Transverse colon (tissue), 4 donors: ENCODE measurements at regions not wholly inside any gene's neighbourhood (a gene's known extent, or its start where the extent isn't known, plus 50 kb on each side); places are given as distances from the start of the nearest gene placed in this dataset.

Source experiments
- DNase-seq: peaks from one replicate; pipeline ENCODE4 v3.0.0-alpha.2; 2019
- H3K27ac ChIP-seq, 4 donors: fragments of 200-600 bp; sonication (generic); 2 replicates each; pipeline ENCODE4 v1.5.1; 2016 to 2018; ENCODE audit warnings: inconsistent platforms in 4 of 4
- H3K27me3 ChIP-seq: fragments of 200-600 bp; sonication (generic); 2 replicates; pipeline ENCODE4 v1.5.1; 2017; ENCODE audit warnings: inconsistent platforms
- H3K36me3 ChIP-seq, 4 donors: fragments of 200-600 bp; sonication (generic); 2 replicates each; pipeline ENCODE4 v1.5.1; 2017 to 2019; ENCODE audit warnings: inconsistent platforms in 4 of 4
- H3K4me1 ChIP-seq, 4 donors: fragments of 200-600 bp; sonication (generic); 2 replicates each; pipeline ENCODE4 v1.5.1; 2017 to 2020; ENCODE audit warnings: inconsistent platforms in 4 of 4
- H3K4me3 ChIP-seq, 4 donors: fragments of 200-600 bp; sonication (generic); 1 replicate in 1 of 4; 2 replicates in 3 of 4; pipeline versions ENCODE4 v1.5.1 to v1.6.1; 2017 to 2019; ENCODE audit warnings: inconsistent platforms in 4 of 4
- H3K9me3 ChIP-seq, 2 donors: fragments of 200-600 bp; sonication (generic); 2 replicates each; pipeline ENCODE4 v1.5.1; 2017 to 2019; ENCODE audit warnings: inconsistent platforms in 2 of 2
- EP300 ChIP-seq: sonication (generic); formaldehyde crosslinking; IDR thresholded peaks from one replicate; pipeline ENCODE4 v1.6.1; 2017; ENCODE audit warnings: antibody characterized with exemption, low read depth
- POLR2A ChIP-seq: fragments of 450-650 bp; IDR thresholded peaks from one replicate; pipeline ENCODE4 v1.6.1; 2016; ENCODE audit warnings: antibody characterized with exemption, mild to moderate bottlenecking, moderate library complexity
- POLR2AphosphoS5 ChIP-seq, 3 donors: sonication (generic); formaldehyde crosslinking; IDR thresholded peaks; one replicate each; pipeline ENCODE4 v1.6.1; 2016; ENCODE audit warnings: antibody characterized with exemption in 3 of 3
- WGBS, 2 donors: methylation state at CpG; one replicate each; pipeline ENCODE4 v1.1.5; 2018; ENCODE audit warnings: low coverage in 1 of 2; 5-methylcytosine and 5-hydroxymethylcytosine counted together
- in situ Hi-C, 4 donors: fragments of 200-750 bp; cut with MboI; loops; one replicate each; pipeline versions ENCODE4 v1.15.0 to v1.15.1; 2017; ENCODE audit warnings: low sequenced_read_pairs in 3 of 4, low pct_ligation_motif_present in 1 of 4, low pct_unique_long_range_greater_than_20kb in 1 of 4
- intact Hi-C: fragments of 100-400 bp; cut with DNase I; formaldehyde crosslinking; loops from one replicate; pipeline ENCODE4 v1.15.1; 2023; ENCODE audit warnings: low total_unique reads
- TF ChIP-seq, protein P1 (sequence below), 5 experiments: fragments of 200-600 bp in 3 of 5; fragments of 450-650 bp in 2 of 5; sonication (generic) in 3 of 5; IDR thresholded peaks; 1 replicate in 2 of 5; 2 replicates in 3 of 5; pipeline ENCODE4 v1.5.1; 2016 to 2017; ENCODE audit warnings: antibody characterized with exemption in 5 of 5, inconsistent platforms in 3 of 5, mild to moderate bottlenecking in 2 of 5, moderate library complexity in 1 of 5

DNA sequence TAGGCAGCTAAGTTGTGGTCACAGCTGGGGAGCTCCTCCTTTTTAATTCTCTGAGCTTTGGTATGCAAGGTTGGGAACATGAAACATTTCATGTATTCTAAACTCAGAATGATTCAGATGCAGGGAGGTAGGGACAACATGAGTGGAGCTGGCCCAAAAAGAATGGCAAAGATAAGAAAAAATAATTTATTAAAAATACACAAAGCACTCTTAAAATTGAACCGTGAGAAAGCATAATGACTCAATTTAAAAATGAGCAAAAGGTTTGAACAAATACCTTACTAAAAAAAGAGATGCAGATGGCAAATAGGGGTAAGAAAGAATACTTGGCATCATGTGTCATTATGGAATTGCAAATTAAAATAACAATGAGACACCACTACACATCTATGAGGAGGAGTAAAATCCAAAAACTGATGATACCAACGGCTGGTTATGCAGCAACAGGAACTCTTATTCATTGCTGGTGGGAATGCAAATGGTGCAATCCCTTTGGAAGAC lies 175.6 kb upstream of the IRX3 start:
- DNase-seq: no peak
- 79 to 83% methylated on average over 2 of the region's 2 CpGs for WGBS, 2 donors
- H3K27me3 ChIP-seq: peaks cover 6% of the 10 kb centered on the region
- TF ChIP-seq POLR2AphosphoS5 (IDR thresholded peaks at IDR 0.05): no peak
- TF ChIP-seq, protein P1, sequence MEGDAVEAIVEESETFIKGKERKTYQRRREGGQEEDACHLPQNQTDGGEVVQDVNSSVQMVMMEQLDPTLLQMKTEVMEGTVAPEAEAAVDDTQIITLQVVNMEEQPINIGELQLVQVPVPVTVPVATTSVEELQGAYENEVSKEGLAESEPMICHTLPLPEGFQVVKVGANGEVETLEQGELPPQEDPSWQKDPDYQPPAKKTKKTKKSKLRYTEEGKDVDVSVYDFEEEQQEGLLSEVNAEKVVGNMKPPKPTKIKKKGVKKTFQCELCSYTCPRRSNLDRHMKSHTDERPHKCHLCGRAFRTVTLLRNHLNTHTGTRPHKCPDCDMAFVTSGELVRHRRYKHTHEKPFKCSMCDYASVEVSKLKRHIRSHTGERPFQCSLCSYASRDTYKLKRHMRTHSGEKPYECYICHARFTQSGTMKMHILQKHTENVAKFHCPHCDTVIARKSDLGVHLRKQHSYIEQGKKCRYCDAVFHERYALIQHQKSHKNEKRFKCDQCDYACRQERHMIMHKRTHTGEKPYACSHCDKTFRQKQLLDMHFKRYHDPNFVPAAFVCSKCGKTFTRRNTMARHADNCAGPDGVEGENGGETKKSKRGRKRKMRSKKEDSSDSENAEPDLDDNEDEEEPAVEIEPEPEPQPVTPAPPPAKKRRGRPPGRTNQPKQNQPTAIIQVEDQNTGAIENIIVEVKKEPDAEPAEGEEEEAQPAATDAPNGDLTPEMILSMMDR (IDR thresholded peaks at IDR 0.05): no peak
- no peak for TF ChIP-seq EP300
- no peaks in the 10 kb centered on the region for H3K36me3 ChIP-seq
- H3K9me3 ChIP-seq: peaks cover 0 to 8% of the 10 kb centered on the region in 2 donors
- no peak overlapping the region for H3K27ac ChIP-seq
- in situ Hi-C loops (no loop called here), intact Hi-C loops (no loop called here)
- no peak overlapping the region for H3K4me3 ChIP-seq
- H3K4me1 ChIP-seq: no peaks in the 10 kb centered on the region

DNA sequence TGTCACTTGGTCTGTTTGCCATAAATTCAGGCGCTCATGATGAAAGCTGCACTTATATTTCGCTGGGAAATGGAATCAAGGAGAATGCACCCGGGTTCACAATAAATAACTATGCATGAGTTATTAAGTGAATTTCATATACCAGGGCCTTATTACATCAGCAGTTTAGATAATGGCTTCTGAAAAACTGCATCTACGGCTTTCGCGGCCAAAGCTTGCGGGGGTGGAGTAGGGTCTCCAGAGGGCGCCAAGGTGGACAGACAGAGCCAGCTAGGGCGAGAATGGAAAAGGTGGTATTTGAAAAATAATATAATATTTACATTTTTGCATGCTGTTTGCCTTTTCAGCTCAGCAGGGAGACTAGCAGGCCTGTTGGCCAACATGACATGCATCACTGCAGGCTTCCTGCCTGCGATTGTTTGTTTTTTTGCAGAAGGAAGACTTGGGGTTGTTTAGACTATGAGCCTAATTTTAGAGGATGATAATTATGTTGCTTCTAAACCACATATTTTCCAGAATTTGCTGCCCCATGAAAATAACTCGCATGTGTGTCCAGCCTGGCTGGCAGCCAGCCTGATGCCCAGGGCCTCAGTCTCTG lies 173.8 kb upstream of the IRX3 start:
- H3K4me1 ChIP-seq: peaks cover 0 to 2% (median 0%) of the 10 kb centered on the region in 4 donors
- intact Hi-C loops: no loop called here
- H3K4me3 ChIP-seq: no peak overlapping the region
- H3K27me3 ChIP-seq: peaks cover 6% of the 10 kb centered on the region
- in situ Hi-C loops: no loop called here
- H3K36me3 ChIP-seq: no peaks in the 10 kb centered on the region
- WGBS, 2 donors: 74 to 75% methylated on average over 6 to 11 of the region's 11 CpGs
- TF ChIP-seq POLR2A (no peak), EP300 (no peak), POLR2AphosphoS5 (IDR thresholded peaks at IDR 0.05) (no peak)
- TF ChIP-seq, protein P1 (IDR thresholded peaks at IDR 0.05): no peak
- DNase-seq: no peak
- no peak overlapping the region for H3K27ac ChIP-seq
- peaks cover 0 to 8% of the 10 kb centered on the region in 2 donors for H3K9me3 ChIP-seq

DNA sequence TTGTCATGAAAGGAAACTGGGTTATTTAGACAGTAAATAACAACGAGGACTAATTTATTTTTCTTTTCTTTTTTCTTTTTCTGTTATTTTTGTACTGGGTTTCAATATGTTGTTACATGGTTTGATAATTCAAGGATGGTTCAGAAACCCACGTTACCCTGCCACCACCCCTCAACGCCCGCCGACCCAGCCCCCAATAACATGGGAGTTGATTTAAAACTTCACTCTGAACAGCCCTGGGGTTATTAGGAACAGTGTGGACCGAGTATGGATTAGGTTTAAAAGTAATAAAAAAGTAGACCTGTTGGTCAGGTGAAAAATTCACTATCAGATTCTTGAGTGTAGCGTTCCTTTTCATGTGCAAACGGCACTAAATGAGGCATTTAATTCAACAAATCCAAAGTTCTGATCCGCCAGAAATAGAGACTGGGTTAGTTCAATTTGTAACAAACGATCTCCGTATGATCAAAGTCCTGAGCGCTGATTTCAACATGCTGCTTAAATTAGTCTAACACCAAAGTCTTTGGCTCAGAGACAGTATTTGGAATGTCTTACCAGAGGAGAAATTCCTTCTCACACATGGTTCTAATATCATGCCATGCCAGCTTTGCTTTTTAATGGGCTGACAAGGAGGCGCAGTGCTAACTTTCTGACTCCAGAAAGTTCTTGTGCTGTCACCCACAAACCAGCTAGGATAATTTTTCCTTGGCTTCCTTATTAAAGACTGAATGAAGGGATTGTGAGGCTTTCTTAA lies 173.1 kb upstream of the IRX3 start:
- H3K4me3 ChIP-seq: no peak overlapping the region
- intact Hi-C loops (no loop called here), in situ Hi-C loops (no loop called here)
- no peaks in the 10 kb centered on the region for H3K36me3 ChIP-seq
- TF ChIP-seq, protein P1 (IDR thresholded peaks at IDR 0.05): no peak
- TF ChIP-seq EP300 (no peak), POLR2AphosphoS5 (IDR thresholded peaks at IDR 0.05) (no peak), POLR2A (no peak)
- peaks cover 6% of the 10 kb centered on the region for H3K27me3 ChIP-seq
- no peak for DNase-seq
- H3K27ac ChIP-seq: no peak overlapping the region
- H3K4me1 ChIP-seq: peaks cover 0 to 5% (median 0%) of the 10 kb centered on the region in 4 donors
- 56 to 72% methylated on average over 11 to 13 of the region's 13 CpGs for WGBS, 2 donors
- peaks cover 0 to 2% of the 10 kb centered on the region in 2 donors for H3K9me3 ChIP-seq

DNA sequence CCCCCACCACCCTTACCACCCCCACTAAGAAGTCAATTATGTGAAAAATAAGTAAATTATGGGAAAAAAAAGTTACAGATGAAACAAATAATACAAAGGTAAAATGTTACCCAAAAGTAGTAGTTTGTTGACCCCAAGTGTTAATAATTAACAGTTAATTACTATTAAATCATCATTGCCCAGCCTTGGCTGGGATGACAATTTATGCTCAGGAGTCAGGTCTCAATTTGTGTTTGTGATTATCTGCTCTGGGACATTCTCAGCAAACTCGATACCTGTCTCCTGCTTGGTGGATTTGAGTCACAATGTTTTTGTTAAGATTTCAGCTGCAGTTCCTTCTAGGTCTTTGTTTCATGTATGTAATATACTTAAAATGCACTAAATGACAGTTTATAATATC lies 172.3 kb upstream of the IRX3 start:
- no peak for DNase-seq
- WGBS, 2 donors: 40 to 41% methylated on average over 1 of the region's 1 CpG
- H3K27me3 ChIP-seq: peaks cover 6% of the 10 kb centered on the region
- H3K27ac ChIP-seq: no peak overlapping the region
- peaks cover 0 to 5% (median 0%) of the 10 kb centered on the region in 4 donors for H3K4me1 ChIP-seq
- H3K9me3 ChIP-seq: no peaks in the 10 kb centered on the region
- intact Hi-C loops (no loop called here), in situ Hi-C loops (no loop called here)
- TF ChIP-seq, protein P1 (IDR thresholded peaks at IDR 0.05): no peak
- no peak for TF ChIP-seq POLR2AphosphoS5 (IDR thresholded peaks at IDR 0.05)
- no peak for TF ChIP-seq POLR2A
- no peak for TF ChIP-seq EP300
- H3K36me3 ChIP-seq: no peaks in the 10 kb centered on the region
- no peak overlapping the region for H3K4me3 ChIP-seq
